ENCODE measurements at regions not wholly inside any gene's neighbourhood (a gene's known extent, or its start where the extent isn't known, plus 50 kb on each side); places are given as distances from the start of the nearest gene placed in this dataset.

GRCh38 chr2:222792001-222792611, 68.7 kb upstream of the ACSL3 start:
- TF ChIP-seq CTCF (IDR thresholded peaks at IDR 0.05; ENCODE audit: unreplicated experiment): no peak
- no peak overlapping the region for H3K27ac Mint-ChIP-seq
- no peaks in the 10 kb centered on the region for H3K36me3 Mint-ChIP-seq (ENCODE audit: insufficient read depth)
- peaks cover 40% of the 10 kb centered on the region for H3K4me1 Mint-ChIP-seq (ENCODE audit: low read depth)
- H3K27me3 Mint-ChIP-seq: peaks cover 7% of the 10 kb centered on the region
- no peak for DNase-seq (ENCODE audit: low spot score, unreplicated experiment)
- no peaks in the 10 kb centered on the region for H3K9me3 Mint-ChIP-seq (ENCODE audit: low read depth)
- no peak overlapping the region for H3K4me3 Mint-ChIP-seq (ENCODE audit: low read depth)

- peaks cover 57% of the 10 kb centered on the region for H3K4me1 Mint-ChIP-seq (ENCODE audit: low read depth)
- no peaks in the 10 kb centered on the region for H3K36me3 Mint-ChIP-seq (ENCODE audit: insufficient read depth)
- peak overlapping the region; percentile 55 for H3K27ac Mint-ChIP-seq
- no peaks in the 10 kb centered on the region for H3K27me3 Mint-ChIP-seq
- TF ChIP-seq CTCF (IDR thresholded peaks at IDR 0.05; ENCODE audit: unreplicated experiment): no peak
- H3K4me3 Mint-ChIP-seq (ENCODE audit: low read depth): no peak overlapping the region
- no peaks in the 10 kb centered on the region for H3K9me3 Mint-ChIP-seq (ENCODE audit: low read depth)
- no peak for DNase-seq (ENCODE audit: low spot score, unreplicated experiment)
These were observed 66.0 kb upstream of the ACSL3 start for GRCh38 chr2:222794585-222795449.

- Mint-ChIP-seq H3K4me1 (ENCODE audit: low read depth) (peaks cover 58% of the 10 kb centered on the region), H3K27me3 (no peaks in the 10 kb centered on the region), H3K4me3 (ENCODE audit: low read depth) (peak overlapping the region; percentile 23), H3K9me3 (ENCODE audit: low read depth) (no peaks in the 10 kb centered on the region), H3K36me3 (ENCODE audit: insufficient read depth) (no peaks in the 10 kb centered on the region), H3K27ac (peak overlapping the region; percentile 95)
- no peak for DNase-seq (ENCODE audit: low spot score, unreplicated experiment)
- no peak for TF ChIP-seq CTCF (IDR thresholded peaks at IDR 0.05; ENCODE audit: unreplicated experiment)
These were observed 65.1 kb upstream of the ACSL3 start for GRCh38 chr2:222795450-222796357.

GRCh38 chr2:222796413-222797103, 64.3 kb upstream of the ACSL3 start:
- H3K4me3 Mint-ChIP-seq (ENCODE audit: low read depth): peak overlapping the region; percentile 23

More at GRCh38 chr2:222796413-222797103, 64.3 kb upstream of the ACSL3 start:
- H3K4me1 Mint-ChIP-seq (ENCODE audit: low read depth): peaks cover 56% of the 10 kb centered on the region
- H3K9me3 Mint-ChIP-seq (ENCODE audit: low read depth): no peaks in the 10 kb centered on the region
- no peaks in the 10 kb centered on the region for H3K27me3 Mint-ChIP-seq
- H3K36me3 Mint-ChIP-seq (ENCODE audit: insufficient read depth): no peaks in the 10 kb centered on the region
- TF ChIP-seq CTCF (IDR thresholded peaks at IDR 0.05; ENCODE audit: unreplicated experiment): no peak
- peak overlapping the region; percentile 95 for H3K27ac Mint-ChIP-seq
- no peak for DNase-seq (ENCODE audit: low spot score, unreplicated experiment)
